Heart left ventricle (tissue), 16 donors: ENCODE measurements at regions not wholly inside any gene's neighbourhood (a gene's known extent, or its start where the extent isn't known, plus 50 kb on each side); places are given as distances from the start of the nearest gene placed in this dataset.

Source experiments
- ATAC-seq, 4 donors: fragments of 200-7000 bp; cut with Tn5 transposase; one replicate each; pipeline ENCODE4 v1.9.1; 2020 to 2022; ENCODE audit warnings: moderate library complexity in 4 of 4, mild to moderate bottlenecking in 3 of 4, moderate number of reproducible peaks in 1 of 4
- DNase-seq, 5 donors: peaks; one replicate each; pipeline ENCODE4 v3.0.0-alpha.2; 2020
- H3K27ac ChIP-seq, 12 donors: fragments of 200-600 bp; sonication (generic) in 4 of 12; one replicate each; pipeline versions ENCODE4 v1.5.0 to v1.8.0; 2016 to 2022; ENCODE audit warnings: mild to moderate bottlenecking in 2 of 12
- H3K27me3 ChIP-seq, 9 donors: fragments of 200-600 bp; sonication (generic) in 2 of 9; one replicate each; pipeline versions ENCODE4 v1.5.1 to v1.8.0; 2016 to 2022; ENCODE audit warnings: mild to moderate bottlenecking in 3 of 9
- H3K36me3 ChIP-seq, 9 donors: fragments of 200-600 bp; sonication (generic) in 2 of 9; one replicate each; pipeline versions ENCODE4 v1.5.0 to v1.8.0; 2018 to 2022; ENCODE audit warnings: mild to moderate bottlenecking in 2 of 9
- H3K4me1 ChIP-seq, 12 donors: fragments of 200-600 bp; sonication (generic) in 4 of 12; one replicate each; pipeline versions ENCODE4 v1.5.0 to v1.8.0; 2016 to 2022; ENCODE audit warnings: mild to moderate bottlenecking in 3 of 12
- H3K4me3 ChIP-seq, 12 donors: fragments of 200-600 bp; sonication (generic) in 4 of 12; one replicate each; pipeline versions ENCODE4 v1.5.0 to v1.8.0; 2017 to 2022; ENCODE audit warnings: mild to moderate bottlenecking in 9 of 12, moderate library complexity in 4 of 12
- H3K9me3 ChIP-seq, 12 donors: fragments of 200-600 bp; sonication (generic) in 4 of 12; one replicate each; pipeline versions ENCODE4 v1.5.0 to v1.8.0; 2016 to 2022; ENCODE audit warnings: mild to moderate bottlenecking in 1 of 12
- POLR2A ChIP-seq, 2 donors: fragments of 450-650 bp; IDR thresholded peaks; one replicate each; pipeline ENCODE4 v1.6.1; 2017; ENCODE audit warnings: antibody characterized with exemption in 2 of 2, mild to moderate bottlenecking in 2 of 2, moderate library complexity in 2 of 2
- WGBS, 4 donors: extraction: QIAGEN DNeasy Blood & Tissue Kit in 2 of 4; methylation state at CpG; one replicate each; pipeline versions ENCODE4 v1.1.5 to v1.1.7; 2013 to 2018; 5-methylcytosine and 5-hydroxymethylcytosine counted together
- intact Hi-C, 10 donors: fragments of 100-400 bp; cut with DNase I; formaldehyde crosslinking; loops; one replicate each; pipeline versions ENCODE4 v1.11.1 to v1.14.2; 2022
- TF ChIP-seq, protein P1 (sequence below), 12 donors: fragments of 200-600 bp; sonication (generic) in 4 of 12; IDR thresholded peaks; one replicate each; pipeline versions ENCODE4 v1.5.0 to v1.8.0; 2018 to 2022; ENCODE audit warnings: antibody characterized with exemption in 12 of 12, mild to moderate bottlenecking in 5 of 12
- donor health status: ischemic (EF 13 %, LVEDD 7.1; RV severe dilation, severe dysfunction).
- donor health status: healthy with polysubstance abuse.
- donor health status: DM: no; HTN: yes; CAD: no.
- donor health status: DM: no; HTN: no; CAD: no.
- donor health status: ischemic (EF 25% LVEDD 6.9; RV normal size, moderate dysfunction).
- donor health status: ischemic (EF 25% LVEDD 5.7; RV mildly dilated, moderate dysfunction).
- donor health status: healthy.
- donor health status: DM: yes; HTN: yes; CAD: no.
- donor health status: ischemic (EF 35%, LVEDD 5.7; RV mildly dilated, moderate dysfunction).
- donor health status: nonischemic (EF 11% LVEDD 7.7; RV severe dilation, severe dysfunction).
- donor health status: DM: yes; HTN: yes; CAD: no.
- donor health status: PGD.
- donor health status: ischemic (EF 29% LVEDD 5.4; RV normal size, mild dysfunction).
- donor health status: nonischemic (EF 23%, LVEDD 6.1; RV moderate dilation, normal function).

DNA sequence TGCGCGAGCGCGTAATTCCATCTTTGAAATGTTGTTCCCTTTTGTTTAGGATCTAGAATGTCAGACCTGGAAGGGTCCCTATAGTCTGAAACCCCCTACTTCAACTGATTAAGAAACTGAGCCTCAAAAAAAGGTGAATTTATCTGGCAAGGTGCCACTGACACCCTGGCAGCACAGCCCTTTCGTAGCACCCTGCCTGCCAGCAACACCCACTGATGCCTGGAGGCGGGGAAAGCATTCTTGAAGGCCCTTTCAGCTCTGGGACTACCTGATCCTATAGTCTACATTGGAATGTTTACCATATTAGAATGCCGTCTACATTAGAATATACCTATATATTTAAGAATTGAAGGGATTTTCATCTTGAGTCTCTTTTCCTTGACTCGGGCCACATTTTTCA, 542.3 kb downstream of the BUD13 start:
- Histone ChIP-seq H3K36me3 (no peaks in the 10 kb centered on the region), H3K27ac (no peak overlapping the region), H3K4me1 (peaks cover 0 to 32% (median 0%) of the 10 kb centered on the region in 12 donors), H3K27me3 (peaks cover 0 to 9% (median 0%) of the 10 kb centered on the region in 9 donors), H3K9me3 (no peaks in the 10 kb centered on the region), H3K4me3 (no peak overlapping the region)
- intact Hi-C loops: no loop called here
- DNase-seq (no peak), ATAC-seq (no peak)
- 94 to 99% (median 96%) methylated on average over 8 of the region's 8 CpGs for WGBS, 4 donors
- no peak for TF ChIP-seq POLR2A (IDR thresholded peaks at IDR 0.05)
- TF ChIP-seq, protein P1, sequence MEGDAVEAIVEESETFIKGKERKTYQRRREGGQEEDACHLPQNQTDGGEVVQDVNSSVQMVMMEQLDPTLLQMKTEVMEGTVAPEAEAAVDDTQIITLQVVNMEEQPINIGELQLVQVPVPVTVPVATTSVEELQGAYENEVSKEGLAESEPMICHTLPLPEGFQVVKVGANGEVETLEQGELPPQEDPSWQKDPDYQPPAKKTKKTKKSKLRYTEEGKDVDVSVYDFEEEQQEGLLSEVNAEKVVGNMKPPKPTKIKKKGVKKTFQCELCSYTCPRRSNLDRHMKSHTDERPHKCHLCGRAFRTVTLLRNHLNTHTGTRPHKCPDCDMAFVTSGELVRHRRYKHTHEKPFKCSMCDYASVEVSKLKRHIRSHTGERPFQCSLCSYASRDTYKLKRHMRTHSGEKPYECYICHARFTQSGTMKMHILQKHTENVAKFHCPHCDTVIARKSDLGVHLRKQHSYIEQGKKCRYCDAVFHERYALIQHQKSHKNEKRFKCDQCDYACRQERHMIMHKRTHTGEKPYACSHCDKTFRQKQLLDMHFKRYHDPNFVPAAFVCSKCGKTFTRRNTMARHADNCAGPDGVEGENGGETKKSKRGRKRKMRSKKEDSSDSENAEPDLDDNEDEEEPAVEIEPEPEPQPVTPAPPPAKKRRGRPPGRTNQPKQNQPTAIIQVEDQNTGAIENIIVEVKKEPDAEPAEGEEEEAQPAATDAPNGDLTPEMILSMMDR (IDR thresholded peaks at IDR 0.05): no peak

DNA sequence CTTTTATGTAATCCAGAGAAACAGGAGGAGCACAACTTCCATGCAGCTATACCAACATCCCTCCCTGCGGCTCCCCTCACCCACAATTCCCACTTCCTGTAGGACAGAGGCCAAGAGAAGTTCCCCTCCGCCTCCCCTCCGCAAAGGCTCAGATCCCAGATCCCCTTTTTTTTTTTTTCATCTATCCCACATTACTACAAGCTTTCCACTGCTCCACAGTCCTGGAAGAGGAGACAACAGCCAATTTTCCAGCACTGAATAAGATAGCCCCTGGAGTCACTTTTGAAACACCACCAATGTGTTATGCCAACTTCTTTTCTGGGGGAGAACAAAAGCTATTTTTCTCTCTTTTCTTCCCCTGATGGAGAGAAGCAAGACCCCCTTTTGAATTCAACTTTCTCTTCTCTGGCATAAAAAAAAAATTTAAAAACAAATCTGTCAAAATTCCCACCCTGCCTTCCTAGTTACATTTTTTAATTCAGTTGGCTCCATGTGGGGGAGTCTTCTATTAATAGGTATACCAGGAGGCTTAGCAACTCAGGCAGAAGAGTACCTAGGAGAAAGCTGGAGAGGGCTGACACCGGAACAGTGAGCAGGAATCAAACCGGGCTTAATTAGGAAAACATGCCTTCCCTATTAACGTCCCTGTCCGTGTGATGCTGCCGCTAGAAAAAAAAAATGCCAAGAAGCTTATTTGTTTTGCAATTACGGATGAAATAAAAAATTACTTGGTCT, 543.4 kb downstream of the BUD13 start:
- 49 to 54% (median 53%) methylated on average over 9 of the region's 9 CpGs for WGBS, 4 donors
- Histone ChIP-seq H3K36me3 (no peaks in the 10 kb centered on the region), H3K27me3 (peaks cover 0 to 9% (median 0%) of the 10 kb centered on the region in 9 donors), H3K9me3 (no peaks in the 10 kb centered on the region), H3K4me3 (no peak overlapping the region), H3K4me1 (peaks cover 0 to 39% (median 1%) of the 10 kb centered on the region in 12 donors), H3K27ac (no peak overlapping the region)
- intact Hi-C loops: loop anchor here in 4 of 10 donors (5.0 to 10.0 kb wide), 3 partner anchors 232 to 905 kb away; no protein-coding TSS in a partner anchor
- TF ChIP-seq, protein P1 (IDR thresholded peaks at IDR 0.05): no peak
- no peak for TF ChIP-seq POLR2A (IDR thresholded peaks at IDR 0.05)
- DNase-seq (no peak), ATAC-seq (no peak)

DNA sequence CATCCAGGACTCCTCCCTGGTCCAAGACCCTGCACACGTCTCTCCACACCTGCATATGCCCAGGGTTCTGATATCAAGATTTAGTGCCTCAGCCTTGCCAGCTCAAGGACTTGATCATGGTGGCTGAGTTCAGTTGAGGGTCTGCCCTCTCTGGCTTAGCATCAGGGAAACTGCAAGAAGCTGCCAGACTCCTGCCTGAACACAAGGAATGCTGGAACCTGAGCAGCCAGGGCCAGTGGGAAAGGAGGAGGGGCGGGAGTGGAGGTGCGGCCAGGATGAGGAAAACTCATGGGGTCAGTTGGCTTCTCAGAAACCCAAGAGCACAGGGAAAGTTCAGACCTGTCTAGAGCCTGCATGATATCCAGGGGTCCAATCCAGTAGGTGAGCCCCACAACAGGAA, 546.1 kb downstream of the BUD13 start:
- no peak for DNase-seq
- Histone ChIP-seq H3K4me3 (no peak overlapping the region), H3K4me1 (peaks cover 0 to 18% (median 0%) of the 10 kb centered on the region in 12 donors), H3K27me3 (peaks cover 0 to 9% (median 0%) of the 10 kb centered on the region in 9 donors), H3K27ac (peak overlapping the region in 2 of 12 donors; percentile 32 to 55), H3K36me3 (no peaks in the 10 kb centered on the region), H3K9me3 (no peaks in the 10 kb centered on the region)
- intact Hi-C loops: loop anchor here in 4 of 10 donors (5.0 to 10.0 kb wide), 3 partner anchors 229 to 902 kb away; no protein-coding TSS in a partner anchor
- WGBS, 4 donors: 85 to 96% (median 91%) methylated on average over 3 of the region's 3 CpGs
- ATAC-seq: no peak
- TF ChIP-seq, protein P1 (IDR thresholded peaks at IDR 0.05): no peak
- no peak for TF ChIP-seq POLR2A (IDR thresholded peaks at IDR 0.05)

DNA sequence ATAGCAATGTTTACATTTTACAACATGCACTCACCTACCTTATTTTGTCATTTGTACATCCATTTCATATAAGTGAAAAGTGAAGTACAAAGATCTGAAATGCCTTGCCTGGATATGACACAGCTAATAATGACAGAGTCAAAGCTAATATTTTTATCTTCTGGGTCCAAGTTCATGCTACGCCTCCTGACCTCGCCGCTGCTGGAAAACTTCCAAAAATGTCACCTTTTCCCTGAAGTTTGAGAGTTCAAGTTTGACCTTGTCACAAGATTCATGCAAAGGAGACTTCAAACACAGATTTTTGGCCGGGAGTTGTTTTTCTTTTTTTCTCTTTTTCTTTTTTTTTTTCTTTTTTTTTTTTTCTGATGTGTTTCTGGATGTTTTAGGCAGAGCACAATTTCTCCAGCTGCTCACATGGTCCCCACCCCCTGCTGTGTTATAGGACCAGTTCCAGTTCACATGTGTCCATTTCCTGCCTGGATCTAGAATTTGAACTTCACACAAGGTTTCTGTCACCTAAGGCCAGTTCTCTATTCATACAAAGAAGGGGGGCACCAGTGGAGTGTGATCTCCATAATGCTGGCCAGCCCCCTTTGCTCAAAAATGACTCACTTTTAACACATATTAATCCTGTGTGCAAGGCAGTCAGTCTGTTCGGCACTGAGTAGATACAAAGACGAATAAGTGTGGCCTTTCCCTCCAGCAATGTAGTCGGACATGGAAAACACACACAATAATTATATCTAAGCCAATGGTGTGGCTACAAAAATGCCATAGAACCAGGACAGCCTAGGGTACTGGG, 546.8 kb downstream of the BUD13 start:
- Histone ChIP-seq H3K4me1 (peaks cover 0 to 18% (median 0%) of the 10 kb centered on the region in 12 donors), H3K27ac (peak overlapping the region in 2 of 12 donors; percentile 32 to 55), H3K4me3 (no peak overlapping the region), H3K36me3 (no peaks in the 10 kb centered on the region), H3K27me3 (peaks cover 0 to 9% (median 0%) of the 10 kb centered on the region in 9 donors), H3K9me3 (no peaks in the 10 kb centered on the region)
- TF ChIP-seq, protein P1 (IDR thresholded peaks at IDR 0.05): no peak
- TF ChIP-seq POLR2A (IDR thresholded peaks at IDR 0.05): no peak
- intact Hi-C loops: loop anchor here in 5 of 10 donors (2.0 to 10.0 kb wide), 4 partner anchors 229 to 901 kb away; no protein-coding TSS in a partner anchor
- peak in 3 of 4 donors; percentile 13 to 36 (median 36) for ATAC-seq
- 66 to 70% (median 67%) methylated on average over 7 of the region's 7 CpGs for WGBS, 4 donors
- peak in 1 of 5 donors; percentile 29 for DNase-seq
